Kidney epithelial cell (primary cell): ENCODE measurements at regions not wholly inside any gene's neighbourhood (a gene's known extent, or its start where the extent isn't known, plus 50 kb on each side); places are given as distances from the start of the nearest gene placed in this dataset.
"Not testable (repeated sequence)": the region's sequence is repeated elsewhere in the genome, so short reads cannot be mapped to it uniquely, and the experiment has no call there.

Experiments used
- DNase-seq: peaks from one replicate; pipeline ENCODE4 v3.0.0-alpha.2; 2010; ENCODE audit warnings: low read depth
- H3K27me3 ChIP-seq: 2 replicates; pipeline ENCODE4 v1.6.0; 2011; ENCODE audit warnings: low read length; ENCODE audit not compliant: control insufficient read depth, insufficient read depth
- H3K36me3 ChIP-seq: 2 replicates; pipeline ENCODE4 v1.5.1; 2011; ENCODE audit warnings: low read length; ENCODE audit not compliant: control insufficient read depth, insufficient read depth
- H3K4me3 ChIP-seq: 2 replicates; pipeline ENCODE4 v1.5.1; 2011; ENCODE audit warnings: low read depth, mild to moderate bottlenecking, control low read depth, low read length
- TF ChIP-seq, protein P1 (sequence below): IDR thresholded peaks from 2 replicates; pipeline ENCODE4 v1.5.1; 2011; ENCODE audit warnings: mild to moderate bottlenecking, moderate library complexity, low read length, control low read depth, inconsistent platforms; ENCODE audit not compliant: insufficient read depth, poor library complexity, severe bottlenecking

DNA sequence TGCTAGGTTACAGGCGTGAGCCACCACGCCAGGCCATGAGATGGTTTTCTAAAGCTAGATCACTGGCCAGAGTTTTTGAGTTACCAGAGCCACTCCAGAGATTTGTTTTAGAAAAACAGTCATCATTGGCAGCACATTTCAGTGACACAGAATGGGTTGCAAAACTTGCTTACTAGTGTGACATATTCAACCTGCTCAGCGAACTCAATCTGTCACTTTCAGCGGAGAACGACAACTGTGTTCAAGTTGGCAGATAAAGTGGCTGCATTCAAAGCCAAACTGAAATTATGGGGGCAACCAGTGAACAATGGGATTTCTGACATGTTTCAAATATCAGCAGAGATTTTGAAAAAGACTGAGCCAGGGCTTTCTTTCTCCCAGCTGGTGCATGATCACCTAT is 456.3 kb upstream of the ISX start:
- no peak overlapping the region for H3K4me3 ChIP-seq
- H3K36me3 ChIP-seq: no peaks in the 10 kb centered on the region
- DNase-seq: no peak
- TF ChIP-seq, protein P1, sequence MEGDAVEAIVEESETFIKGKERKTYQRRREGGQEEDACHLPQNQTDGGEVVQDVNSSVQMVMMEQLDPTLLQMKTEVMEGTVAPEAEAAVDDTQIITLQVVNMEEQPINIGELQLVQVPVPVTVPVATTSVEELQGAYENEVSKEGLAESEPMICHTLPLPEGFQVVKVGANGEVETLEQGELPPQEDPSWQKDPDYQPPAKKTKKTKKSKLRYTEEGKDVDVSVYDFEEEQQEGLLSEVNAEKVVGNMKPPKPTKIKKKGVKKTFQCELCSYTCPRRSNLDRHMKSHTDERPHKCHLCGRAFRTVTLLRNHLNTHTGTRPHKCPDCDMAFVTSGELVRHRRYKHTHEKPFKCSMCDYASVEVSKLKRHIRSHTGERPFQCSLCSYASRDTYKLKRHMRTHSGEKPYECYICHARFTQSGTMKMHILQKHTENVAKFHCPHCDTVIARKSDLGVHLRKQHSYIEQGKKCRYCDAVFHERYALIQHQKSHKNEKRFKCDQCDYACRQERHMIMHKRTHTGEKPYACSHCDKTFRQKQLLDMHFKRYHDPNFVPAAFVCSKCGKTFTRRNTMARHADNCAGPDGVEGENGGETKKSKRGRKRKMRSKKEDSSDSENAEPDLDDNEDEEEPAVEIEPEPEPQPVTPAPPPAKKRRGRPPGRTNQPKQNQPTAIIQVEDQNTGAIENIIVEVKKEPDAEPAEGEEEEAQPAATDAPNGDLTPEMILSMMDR: no peak
- no peaks in the 10 kb centered on the region for H3K27me3 ChIP-seq

DNA sequence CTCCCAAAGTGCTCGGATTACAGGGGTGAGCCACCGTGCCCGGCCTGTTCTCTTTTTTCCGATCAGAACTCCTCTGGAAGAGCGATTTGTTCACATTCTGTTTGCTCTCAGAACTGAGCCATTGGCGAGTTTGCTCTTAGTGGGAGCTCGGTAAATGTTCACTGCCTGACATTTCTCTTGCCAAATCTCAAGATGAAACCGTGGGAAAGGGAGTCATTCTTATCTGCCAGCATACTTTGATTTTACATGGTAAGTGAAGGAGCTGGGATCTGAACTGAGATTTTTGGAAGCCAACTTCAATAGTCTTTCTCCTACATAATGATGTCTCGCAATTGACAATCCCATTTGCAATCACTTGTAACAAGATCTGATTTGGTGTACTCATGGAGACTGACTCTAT is 445.8 kb upstream of the ISX start:
- no peaks in the 10 kb centered on the region for H3K27me3 ChIP-seq
- H3K36me3 ChIP-seq: no peaks in the 10 kb centered on the region
- H3K4me3 ChIP-seq: no peak overlapping the region
- TF ChIP-seq, protein P1: no peak
- no peak for DNase-seq

DNA sequence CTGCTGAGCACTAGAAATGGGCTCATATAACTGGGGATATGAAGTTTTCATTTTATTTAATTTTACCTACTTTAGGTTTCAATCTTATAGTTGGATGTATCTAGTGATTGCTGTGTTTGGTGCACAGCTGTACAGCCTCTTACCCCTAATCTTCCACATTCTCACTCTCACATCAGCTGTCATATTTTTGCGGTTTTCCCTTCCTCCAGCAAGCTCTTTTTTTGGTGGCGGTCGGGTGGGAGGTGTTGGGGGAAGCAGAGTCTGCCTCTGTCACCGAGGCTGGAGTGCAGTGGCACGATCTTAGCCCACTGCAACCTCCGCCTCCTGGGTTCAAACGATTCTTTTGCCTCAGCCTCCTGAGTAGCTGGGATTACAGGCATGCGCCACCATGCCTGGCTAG is 445.1 kb upstream of the ISX start:
- Histone ChIP-seq H3K4me3 (no peak overlapping the region), H3K27me3 (no peaks in the 10 kb centered on the region), H3K36me3 (no peaks in the 10 kb centered on the region)
- TF ChIP-seq, protein P1: no peak
- DNase-seq: no peak

DNA sequence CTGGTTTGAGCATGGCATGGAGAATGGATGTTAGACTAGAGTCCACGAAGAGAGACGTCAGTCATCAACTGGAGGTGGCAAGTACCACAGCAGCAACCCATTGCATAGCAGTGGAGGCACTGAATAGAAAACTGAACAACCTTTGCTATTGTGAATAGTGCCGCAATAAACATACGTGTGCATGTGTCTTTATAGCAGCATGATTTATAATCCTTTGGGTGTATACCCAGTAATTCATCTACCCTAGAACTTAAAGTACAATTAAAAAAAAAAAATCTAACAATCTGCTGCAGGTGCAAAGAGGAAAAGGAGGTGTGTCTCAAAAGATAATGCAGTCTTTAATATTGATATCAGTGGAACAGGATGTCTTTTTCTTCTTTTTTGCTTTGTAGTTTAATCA is 443.4 kb upstream of the ISX start:
- no peak for DNase-seq
- Histone ChIP-seq H3K36me3 (no peaks in the 10 kb centered on the region), H3K27me3 (no peaks in the 10 kb centered on the region), H3K4me3 (no peak overlapping the region)
- TF ChIP-seq, protein P1: no peak

DNA sequence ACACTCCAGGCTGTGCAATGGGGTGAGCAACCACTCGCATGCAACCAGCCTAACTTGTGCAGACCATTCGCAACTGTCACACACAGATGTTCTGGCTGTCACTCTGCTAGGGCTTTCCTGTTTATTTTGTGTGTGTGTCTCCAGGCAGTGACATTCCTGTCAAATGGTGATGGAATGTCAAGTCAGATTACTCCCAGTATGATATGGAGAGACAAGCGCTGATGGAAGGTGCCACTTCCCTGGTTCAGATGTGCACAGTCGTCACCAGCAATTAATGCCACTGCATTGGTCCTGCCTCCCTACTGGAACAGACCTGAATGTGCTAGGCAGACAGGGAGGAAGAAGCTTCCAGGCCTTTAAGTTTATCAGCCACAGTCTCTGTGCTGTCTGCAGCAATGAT is 442.4 kb upstream of the ISX start:
- H3K4me3 ChIP-seq: no peak overlapping the region
- no peaks in the 10 kb centered on the region for H3K36me3 ChIP-seq
- TF ChIP-seq, protein P1: no peak
- no peaks in the 10 kb centered on the region for H3K27me3 ChIP-seq
- no peak for DNase-seq

DNA sequence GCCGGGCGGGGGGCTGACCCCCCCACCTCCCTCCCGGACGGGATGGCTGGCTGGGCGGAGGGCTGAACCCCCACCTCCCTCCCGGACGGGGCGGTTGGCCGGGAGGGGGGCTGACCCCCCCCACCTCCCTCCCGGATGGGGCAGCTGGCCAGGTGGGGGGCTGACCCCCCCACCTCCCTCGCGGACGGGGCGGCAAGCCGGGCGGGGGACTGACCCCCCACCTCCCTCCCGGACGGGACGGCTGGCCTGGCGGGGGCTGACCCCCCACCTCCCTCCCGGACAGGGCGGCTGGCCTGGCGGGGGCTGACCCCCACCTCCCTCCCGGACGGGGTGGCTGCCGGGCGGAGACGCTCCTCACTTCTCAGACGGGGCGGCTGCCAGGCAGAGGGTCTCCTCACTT is 440.1 kb upstream of the ISX start:
- not testable (repeated sequence) for H3K4me3 ChIP-seq, DNase-seq, H3K27me3 ChIP-seq, H3K36me3 ChIP-seq
